Astrocyte of the cerebellum (primary cell): ENCODE measurements at regions not wholly inside any gene's neighbourhood (a gene's known extent, or its start where the extent isn't known, plus 50 kb on each side); places are given as distances from the start of the nearest gene placed in this dataset.

Source experiments
- DNase-seq: peaks from one replicate; pipeline ENCODE4 v3.0.0-alpha.2; 2011; ENCODE audit warnings: low read depth
- H3K4me3 ChIP-seq: 2 replicates; pipeline ENCODE4 v1.5.1; 2011; ENCODE audit warnings: mild to moderate bottlenecking, low read depth, low read length, moderate library complexity
- CTCF ChIP-seq: IDR thresholded peaks from 2 replicates; pipeline ENCODE4 v1.5.1; 2012; ENCODE audit warnings: low read length, low read depth, moderate library complexity, mild to moderate bottlenecking; ENCODE audit errors: missing control alignments
- in situ Hi-C: cut with HindIII; loops from 2 replicates; pipeline ENCODE4 v1.10.0; 2017; ENCODE audit warnings: low sequenced_read_pairs

GRCh38 chr12:126792411-126792810, 1474.6 kb upstream of the TMEM132C start:
- in situ Hi-C loops, result no loop called here
- H3K4me3 ChIP-seq, result no peak overlapping the region
- no peak for TF ChIP-seq CTCF
- no peak for DNase-seq

- no peak overlapping the region for H3K4me3 ChIP-seq
- TF ChIP-seq CTCF, result no peak
- in situ Hi-C loops, result no loop called here
- DNase-seq, result no peak
Measured at GRCh38 chr12:126797525-126797924, 1469.4 kb upstream of the TMEM132C start.

- in situ Hi-C loops, result no loop called here
- H3K4me3 ChIP-seq, result no peak overlapping the region
- TF ChIP-seq CTCF, result no peak
- no peak for DNase-seq
Measured at GRCh38 chr12:126798449-126798848, 1468.5 kb upstream of the TMEM132C start.

GRCh38 chr12:126807312-126807865, 1459.6 kb upstream of the TMEM132C start:
- in situ Hi-C loops, result no loop called here
- no peak for DNase-seq
- no peak overlapping the region for H3K4me3 ChIP-seq
- no peak for TF ChIP-seq CTCF

DNA sequence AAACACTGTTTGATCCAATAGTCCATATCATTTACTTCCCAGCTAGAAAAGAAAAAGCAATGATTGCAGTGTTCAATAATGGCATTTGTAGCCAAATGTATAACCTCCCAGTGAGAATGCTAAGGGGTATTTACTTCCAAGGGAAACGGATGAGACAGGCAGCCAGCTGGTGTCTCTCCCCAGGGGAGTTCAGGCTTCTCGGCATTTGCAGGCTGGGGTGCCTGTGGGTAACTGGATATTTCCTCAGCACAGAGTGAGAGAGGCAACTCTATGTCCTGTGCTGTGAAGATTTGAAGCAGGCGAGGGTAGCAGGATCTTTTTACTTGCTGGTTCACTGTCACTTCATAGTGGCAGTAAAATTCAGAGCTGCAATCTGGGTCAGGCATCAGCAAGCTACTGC, 1455.6 kb upstream of the TMEM132C start:
- DNase-seq, result no peak
- in situ Hi-C loops, result no loop called here
- no peak for TF ChIP-seq CTCF
- no peak overlapping the region for H3K4me3 ChIP-seq

DNA sequence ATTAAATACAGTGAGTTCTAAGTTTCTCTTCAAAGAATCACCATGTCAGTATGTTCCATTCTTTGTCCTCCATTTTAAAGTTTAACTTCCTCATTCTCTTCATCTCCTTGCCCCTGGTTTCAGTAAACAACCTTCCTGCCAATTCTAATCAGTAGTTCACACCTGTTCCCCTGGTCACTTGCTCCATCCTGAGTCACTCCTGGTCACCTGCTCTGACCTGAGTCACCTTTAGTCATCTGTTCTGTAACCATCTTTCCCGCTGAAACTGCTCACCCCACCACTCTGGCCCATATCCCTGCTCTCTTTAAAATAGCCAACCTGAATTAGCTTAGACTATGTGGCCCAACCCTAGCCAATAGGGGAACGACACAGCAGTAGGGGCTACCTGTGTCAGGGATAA, 1447.4 kb upstream of the TMEM132C start:
- H3K4me3 ChIP-seq, result no peak overlapping the region
- DNase-seq, result no peak
- no peak for TF ChIP-seq CTCF
- in situ Hi-C loops, result no loop called here
